ENCODE measurements at regions not wholly inside any gene's neighbourhood (a gene's known extent, or its start where the extent isn't known, plus 50 kb on each side); places are given as distances from the start of the nearest gene placed in this dataset.
"Not testable (repeated sequence)": the region's sequence is repeated elsewhere in the genome, so short reads cannot be mapped to it uniquely, and the experiment has no call there.

- DNase-seq (ENCODE audit: low read depth, low spot score); H3K4me3 ChIP-seq (ENCODE audit: low read length): not testable (repeated sequence)
Observed at GRCh38 chr9:22508354-22508753, 61.7 kb downstream of the DMRTA1 start.

- no peak overlapping the region for H3K4me3 ChIP-seq (ENCODE audit: low read length)
- DNase-seq (ENCODE audit: low read depth, low spot score) = no peak
Observed at GRCh38 chr9:22508790-22509189, 62.2 kb downstream of the DMRTA1 start.

DNA sequence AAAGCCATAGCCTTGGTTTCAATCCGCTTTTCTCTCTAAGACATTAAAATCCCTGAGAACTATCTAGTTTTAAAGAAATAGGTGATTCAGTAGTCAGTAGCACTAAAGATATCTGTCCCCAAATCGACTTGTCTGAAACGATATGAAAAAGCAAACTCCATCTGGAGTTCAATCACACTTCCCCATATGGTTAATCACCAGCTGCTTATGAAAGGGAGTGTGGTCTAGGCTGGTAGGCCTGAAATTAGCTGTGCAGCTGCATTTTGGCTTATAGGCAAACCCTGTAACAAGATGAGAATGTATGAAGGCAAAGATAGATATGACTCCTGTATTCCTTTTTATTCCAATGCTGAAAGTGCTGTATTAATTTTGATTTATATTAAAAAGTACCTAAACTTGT, 65.9 kb downstream of the DMRTA1 start:
- H3K4me3 ChIP-seq (ENCODE audit: low read length) = no peak overlapping the region
- no peak for DNase-seq (ENCODE audit: low read depth, low spot score)

GRCh38 chr9:22514871-22515270, 68.2 kb downstream of the DMRTA1 start:
- DNase-seq (ENCODE audit: low read depth, low spot score) = no peak

GRCh38 chr9:22522206-22522740, 75.6 kb downstream of the DMRTA1 start:
- no peak for DNase-seq (ENCODE audit: low read depth, low spot score)
- no peak overlapping the region for H3K4me3 ChIP-seq (ENCODE audit: low read length)

More at GRCh38 chr9:22514871-22515270, 68.2 kb downstream of the DMRTA1 start:
- no peak overlapping the region for H3K4me3 ChIP-seq (ENCODE audit: low read length)

- no peak overlapping the region for H3K4me3 ChIP-seq (ENCODE audit: low read length)
- DNase-seq (ENCODE audit: low read depth, low spot score) = no peak
Observed at GRCh38 chr9:22528485-22528884, 81.9 kb downstream of the DMRTA1 start.

DNA sequence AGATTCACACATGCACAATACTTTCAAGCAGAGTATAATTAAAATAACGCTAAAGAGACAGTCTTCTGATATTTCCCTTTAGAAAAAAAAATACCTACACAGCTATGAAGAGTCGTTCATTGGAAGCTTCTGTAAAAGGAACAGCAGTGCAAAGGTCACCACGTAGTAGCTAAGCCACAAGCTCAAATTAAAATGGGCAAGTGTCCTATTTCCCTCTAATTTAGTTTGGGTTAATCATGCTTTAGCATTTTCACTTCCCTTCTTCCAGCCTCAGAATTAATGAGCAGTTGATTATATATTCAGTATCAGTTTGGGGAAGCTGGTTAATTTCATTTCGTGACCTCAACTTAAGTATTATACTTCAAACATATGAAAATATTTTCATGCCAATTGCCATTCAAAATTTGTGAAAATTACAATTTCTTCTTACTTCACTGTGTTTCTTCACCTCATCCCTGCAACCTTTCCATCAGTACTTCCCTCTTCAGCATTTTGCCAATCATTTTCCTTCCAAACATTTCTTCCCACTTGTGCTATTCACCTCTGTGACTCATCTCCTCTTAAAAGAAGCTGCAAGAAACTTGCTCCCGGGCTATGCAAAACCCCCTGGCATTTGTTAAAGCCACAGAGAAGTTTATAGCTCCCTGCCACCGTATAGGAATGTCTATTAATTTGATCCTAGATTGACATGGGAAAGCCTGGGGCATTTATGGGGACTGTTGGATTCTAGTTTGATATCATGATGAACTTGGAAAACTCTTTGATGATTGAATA, 83.0 kb downstream of the DMRTA1 start:
- DNase-seq (ENCODE audit: low read depth, low spot score) = no peak
- no peak overlapping the region for H3K4me3 ChIP-seq (ENCODE audit: low read length)

DNA sequence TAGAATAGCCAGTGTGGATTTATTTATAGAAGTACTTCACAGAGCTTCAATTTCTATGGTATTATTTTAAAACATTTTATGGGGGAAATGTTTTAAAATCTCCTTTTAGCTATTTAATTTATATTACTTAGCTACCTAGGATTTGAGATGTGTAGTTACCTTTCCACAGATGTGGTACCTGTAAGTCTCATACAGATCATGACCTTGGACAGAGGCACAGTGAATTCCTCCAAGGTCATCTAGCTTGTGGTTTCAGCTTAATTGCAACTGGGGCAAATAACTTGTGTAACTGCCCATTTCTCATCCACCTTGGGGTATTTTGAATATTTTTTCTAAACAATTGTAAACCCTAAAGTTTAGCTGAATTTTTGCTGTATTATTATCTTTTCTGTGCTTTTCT, 89.2 kb downstream of the DMRTA1 start:
- no peak overlapping the region for H3K4me3 ChIP-seq (ENCODE audit: low read length)
- DNase-seq (ENCODE audit: low read depth, low spot score) = no peak

DNA sequence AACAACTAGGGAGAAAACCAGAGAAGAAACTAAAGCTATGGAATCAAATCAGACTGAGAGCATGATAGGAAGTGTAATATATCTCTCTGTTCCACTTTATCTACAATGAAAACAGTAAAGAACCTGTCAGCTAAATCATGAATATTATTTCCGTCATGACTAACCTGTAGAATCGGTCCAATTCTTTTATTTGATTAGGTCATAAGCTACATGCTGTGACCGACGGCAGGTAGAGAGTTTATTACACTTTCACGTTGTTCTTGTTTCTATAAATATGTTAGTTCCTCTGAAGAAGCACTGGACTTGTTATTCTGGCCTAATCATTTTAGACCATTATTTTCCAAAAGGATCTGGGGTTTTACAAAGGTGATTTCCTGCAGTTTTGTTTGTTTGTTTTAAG, 91.1 kb downstream of the DMRTA1 start:
- DNase-seq (ENCODE audit: low read depth, low spot score) = no peak
- no peak overlapping the region for H3K4me3 ChIP-seq (ENCODE audit: low read length)

DNA sequence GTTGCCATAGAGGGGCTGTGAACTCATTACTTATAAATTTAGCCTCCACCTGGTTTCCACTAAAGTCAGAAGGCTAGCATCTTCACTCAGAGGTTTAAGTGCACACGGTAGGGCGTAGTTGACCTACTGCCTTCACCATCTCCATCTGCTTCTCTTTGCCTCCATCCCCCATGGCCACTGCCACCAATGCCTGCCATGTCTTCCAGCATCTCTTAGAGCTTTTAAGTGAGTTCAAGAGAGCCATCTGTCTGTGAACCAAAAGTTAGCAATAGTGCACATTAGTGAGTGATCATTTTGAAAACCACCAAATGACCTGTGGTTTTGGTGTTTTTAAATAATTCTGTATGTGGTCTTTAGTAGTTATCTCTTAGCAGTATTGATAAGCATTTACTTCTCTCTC, 102.0 kb downstream of the DMRTA1 start:
- no peak overlapping the region for H3K4me3 ChIP-seq (ENCODE audit: low read length)
- DNase-seq (ENCODE audit: low read depth, low spot score) = no peak

DNA sequence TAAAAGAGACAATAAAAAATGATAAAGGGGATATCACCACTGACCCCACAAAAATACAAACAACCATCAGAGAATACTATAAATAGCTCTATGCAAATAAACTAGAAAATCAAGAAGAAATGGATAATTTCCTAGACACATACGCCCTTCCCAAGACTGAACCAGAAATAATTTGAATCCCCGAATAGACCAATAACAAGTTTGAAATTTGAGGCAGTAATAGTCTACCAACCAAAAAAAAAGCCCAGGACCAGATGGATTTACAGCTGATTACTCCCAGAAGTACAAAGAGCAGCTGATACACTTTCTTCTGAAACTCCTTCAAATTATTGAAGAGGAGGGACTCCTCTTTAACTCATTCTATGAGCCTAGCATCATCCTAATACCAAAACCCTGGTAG, 128.1 kb downstream of the DMRTA1 start:
- DNase-seq (ENCODE audit: low read depth, low spot score) = no peak
- H3K4me3 ChIP-seq (ENCODE audit: low read length) = no peak overlapping the region

DNA sequence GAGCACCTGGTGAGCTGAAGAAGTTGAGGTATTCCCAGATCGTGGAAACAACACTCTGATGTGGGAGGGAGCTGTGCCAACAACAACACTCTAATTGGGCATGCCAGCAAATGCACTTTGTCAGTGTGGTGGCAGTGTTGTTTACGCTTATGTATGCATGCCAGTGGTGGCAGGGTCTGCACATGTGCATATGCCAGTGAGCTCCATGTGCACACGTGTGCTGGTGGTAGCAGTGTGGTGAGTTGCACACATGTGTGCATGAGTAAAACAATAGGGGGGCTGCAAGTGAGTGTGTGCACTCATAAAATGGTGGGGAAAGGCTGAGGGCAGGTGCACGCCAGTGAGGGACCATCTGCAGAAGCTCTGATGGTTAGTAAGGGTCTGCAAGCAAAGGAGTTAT, 134.2 kb downstream of the DMRTA1 start:
- no peak overlapping the region for H3K4me3 ChIP-seq (ENCODE audit: low read length)
- DNase-seq (ENCODE audit: low read depth, low spot score) = no peak

GRCh38 chr9:22582221-22582620, 135.6 kb downstream of the DMRTA1 start:
- no peak for DNase-seq (ENCODE audit: low read depth, low spot score)
- H3K4me3 ChIP-seq (ENCODE audit: low read length) = no peak overlapping the region

DNA sequence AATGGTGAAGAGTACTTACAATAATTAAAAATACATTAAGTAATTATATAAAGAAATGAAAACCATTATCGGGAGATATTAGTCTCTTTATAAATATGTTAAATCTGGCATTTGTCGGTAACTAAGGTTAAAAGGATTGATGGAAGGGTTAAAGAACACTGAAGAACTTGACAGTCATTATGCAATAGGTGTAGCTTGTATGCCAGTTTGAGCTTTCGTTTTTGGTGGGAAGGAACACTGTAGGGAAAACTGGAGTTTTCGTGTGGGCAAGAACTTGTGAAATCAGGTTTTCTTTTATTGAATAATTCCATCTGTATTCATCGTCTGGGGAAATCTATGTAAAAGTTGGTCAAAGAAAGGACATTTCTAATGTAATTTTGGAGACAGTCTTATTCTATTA, 142.3 kb downstream of the DMRTA1 start:
- no peak for DNase-seq (ENCODE audit: low read depth, low spot score)
- no peak overlapping the region for H3K4me3 ChIP-seq (ENCODE audit: low read length)

DNA sequence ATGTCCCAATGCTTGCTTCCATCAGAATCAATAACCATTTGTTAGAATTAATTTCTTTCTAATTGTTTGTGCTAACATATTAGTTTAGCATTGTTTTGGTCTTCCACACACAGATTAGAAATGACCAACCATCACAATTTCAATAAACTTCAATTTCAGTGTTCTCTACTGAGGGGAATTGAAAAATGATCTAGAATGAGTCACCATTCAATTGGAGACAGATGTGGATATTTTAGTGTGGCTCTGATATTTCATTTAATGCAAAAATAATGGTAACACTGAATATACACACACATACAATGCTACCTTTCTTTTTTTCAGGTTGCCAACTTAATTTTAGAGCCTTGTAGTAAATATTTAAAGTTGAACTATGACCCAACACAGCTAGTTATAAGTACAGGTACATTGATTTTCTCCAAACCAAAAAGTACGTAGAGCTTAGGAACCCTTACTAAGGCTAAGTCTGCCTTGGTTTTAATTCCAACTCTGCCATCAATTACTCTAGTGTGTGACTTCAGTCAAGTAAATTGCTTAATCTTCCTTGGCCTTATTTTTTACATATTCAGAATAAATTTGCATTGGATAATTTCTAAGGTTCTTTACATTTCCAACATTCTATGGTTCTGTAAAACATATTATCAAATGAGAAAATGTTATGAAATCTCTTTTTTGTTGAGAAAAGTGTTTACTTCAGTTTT, 143.9 kb downstream of the DMRTA1 start:
- DNase-seq (ENCODE audit: low read depth, low spot score) = no peak
- H3K4me3 ChIP-seq (ENCODE audit: low read length) = no peak overlapping the region

DNA sequence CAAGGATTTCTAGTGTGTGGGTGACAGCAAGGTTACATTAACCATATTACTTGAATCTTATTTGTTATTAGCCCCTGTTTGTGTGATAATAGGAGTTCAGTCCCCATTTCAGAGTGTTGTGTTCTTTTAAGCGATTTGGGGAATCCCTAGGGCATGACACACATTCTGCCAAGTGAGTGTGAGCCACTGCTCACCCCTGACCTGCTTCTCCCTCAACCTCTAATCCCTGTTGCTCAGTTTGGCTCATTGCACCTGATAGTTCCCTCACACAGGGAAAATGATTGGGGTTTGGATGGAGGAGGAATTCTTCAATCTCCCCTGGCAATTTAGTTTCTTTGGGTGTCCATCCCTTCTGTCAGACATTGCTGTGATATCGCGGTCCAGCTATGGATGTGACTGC, 149.2 kb downstream of the DMRTA1 start:
- DNase-seq (ENCODE audit: low read depth, low spot score) = no peak

DNA sequence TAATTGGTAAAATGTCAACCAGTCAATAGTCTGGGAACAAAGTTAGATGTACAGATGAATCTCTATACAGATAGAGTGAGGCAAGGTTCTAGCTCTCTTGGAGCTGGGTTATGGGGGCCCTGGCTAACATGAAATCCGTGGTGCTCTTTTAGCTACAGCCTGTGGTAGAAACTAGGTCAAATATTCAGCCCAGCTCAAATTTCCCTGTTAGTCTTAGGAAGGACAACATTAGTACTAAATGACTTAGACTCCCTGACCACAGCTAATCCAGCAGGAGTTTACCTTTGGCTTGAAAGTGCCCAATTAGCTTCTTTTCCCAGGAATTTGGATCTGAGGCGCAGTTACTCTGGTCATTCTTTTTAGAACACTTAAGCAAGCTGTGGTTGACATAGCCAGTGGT, 170.5 kb downstream of the DMRTA1 start:
- H3K4me3 ChIP-seq (ENCODE audit: low read length) = no peak overlapping the region
- no peak for DNase-seq (ENCODE audit: low read depth, low spot score)

More for the DNA sequence above, 149.2 kb downstream of the DMRTA1 start:
- no peak overlapping the region for H3K4me3 ChIP-seq (ENCODE audit: low read length)

GRCh38 chr9:22622815-22623214, 176.2 kb downstream of the DMRTA1 start:
- no peak for DNase-seq (ENCODE audit: low read depth, low spot score)
- H3K4me3 ChIP-seq (ENCODE audit: low read length) = no peak overlapping the region

- no peak for DNase-seq (ENCODE audit: low read depth, low spot score)
Observed at GRCh38 chr9:22623236-22623635, 176.6 kb downstream of the DMRTA1 start.

GRCh38 chr9:22625540-22625939, 178.9 kb downstream of the DMRTA1 start:
- no peak for DNase-seq (ENCODE audit: low read depth, low spot score)
- H3K4me3 ChIP-seq (ENCODE audit: low read length) = no peak overlapping the region

More at GRCh38 chr9:22623236-22623635, 176.6 kb downstream of the DMRTA1 start:
- H3K4me3 ChIP-seq (ENCODE audit: low read length) = no peak overlapping the region
